ENCODE measurements at regions not wholly inside any gene's neighbourhood (a gene's known extent, or its start where the extent isn't known, plus 50 kb on each side); places are given as distances from the start of the nearest gene placed in this dataset.
"Not testable (repeated sequence)": the region's sequence is repeated elsewhere in the genome, so short reads cannot be mapped to it uniquely, and the experiment has no call there.

DNA sequence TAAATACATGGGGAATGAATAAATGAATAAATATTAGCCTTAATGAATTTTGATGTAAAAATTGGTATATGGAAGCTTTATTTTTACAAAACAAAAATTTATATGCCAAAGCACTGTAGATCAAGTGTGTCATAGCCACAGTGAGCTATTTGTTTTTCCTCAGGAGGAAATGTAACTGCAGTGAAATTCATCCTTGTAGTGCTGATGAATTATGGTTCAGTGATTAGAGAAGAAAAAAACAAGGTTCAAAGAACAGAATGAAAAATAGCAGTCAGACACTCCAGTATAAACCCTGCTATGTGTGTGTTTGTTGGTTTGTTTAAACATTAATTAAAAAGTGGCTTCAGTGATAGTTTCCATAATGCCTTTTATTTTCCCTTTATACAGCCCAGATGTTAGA, 228.0 kb upstream of the GPR149 start:
- no peak for DNase-seq

DNA sequence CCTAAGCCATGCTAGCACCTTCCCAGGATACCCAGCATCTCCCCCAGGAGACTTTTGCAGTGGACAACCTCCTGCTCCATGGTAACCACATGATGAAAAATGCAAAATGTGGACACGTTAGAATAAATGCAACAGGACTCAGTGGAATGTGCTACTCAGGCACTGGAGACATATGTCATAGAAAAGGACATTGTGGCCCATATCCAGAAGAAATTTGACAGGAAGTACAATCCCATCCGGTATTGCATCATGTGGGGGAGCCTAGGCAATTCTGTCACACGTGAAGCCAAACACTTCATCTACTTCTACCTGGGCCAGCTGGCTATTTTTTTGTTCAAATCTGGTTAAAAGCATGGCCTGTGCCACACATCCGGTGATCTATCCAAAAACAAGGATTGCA, 227.2 kb upstream of the GPR149 start:
- DNase-seq = no peak

DNA sequence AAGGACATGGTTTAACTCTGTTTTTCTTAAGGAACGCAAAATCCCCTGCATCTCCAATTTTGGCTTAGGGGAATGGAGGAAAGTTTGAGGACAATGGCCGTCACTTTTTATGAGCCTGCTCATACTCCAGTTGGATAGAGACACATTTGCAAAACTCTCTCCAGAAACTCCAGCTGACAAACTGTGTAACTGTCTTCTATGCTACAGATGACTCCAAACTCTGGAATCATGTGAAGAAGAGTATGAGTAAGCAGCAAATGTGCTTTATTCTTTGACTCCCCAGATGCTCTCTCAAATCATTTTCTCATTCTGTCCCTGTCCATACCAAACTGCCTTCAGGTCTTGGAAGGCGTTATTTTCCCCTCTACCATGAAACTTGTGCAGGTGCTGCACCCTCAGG, 226.5 kb upstream of the GPR149 start:
- DNase-seq = no peak

DNA sequence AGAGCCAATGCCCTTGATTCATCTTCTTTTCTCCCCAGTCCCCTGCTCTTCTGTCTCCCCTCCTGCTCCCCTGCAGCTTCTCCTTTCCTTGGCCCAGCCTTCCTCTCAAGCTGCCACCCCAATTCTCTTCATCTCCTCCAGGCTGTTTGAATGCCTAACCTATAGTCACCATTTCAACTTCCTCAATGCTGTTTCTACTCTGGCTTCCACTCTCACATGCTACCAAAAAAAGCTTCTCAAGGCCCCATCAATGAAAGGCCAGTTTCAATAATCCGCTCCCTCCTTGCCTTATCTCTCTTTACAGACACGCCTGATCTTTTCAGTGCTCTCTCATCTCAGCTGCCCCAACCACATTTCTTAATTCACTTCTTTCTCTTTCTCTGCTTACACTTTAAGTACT, 212.2 kb upstream of the GPR149 start:
- no peak for DNase-seq

DNA sequence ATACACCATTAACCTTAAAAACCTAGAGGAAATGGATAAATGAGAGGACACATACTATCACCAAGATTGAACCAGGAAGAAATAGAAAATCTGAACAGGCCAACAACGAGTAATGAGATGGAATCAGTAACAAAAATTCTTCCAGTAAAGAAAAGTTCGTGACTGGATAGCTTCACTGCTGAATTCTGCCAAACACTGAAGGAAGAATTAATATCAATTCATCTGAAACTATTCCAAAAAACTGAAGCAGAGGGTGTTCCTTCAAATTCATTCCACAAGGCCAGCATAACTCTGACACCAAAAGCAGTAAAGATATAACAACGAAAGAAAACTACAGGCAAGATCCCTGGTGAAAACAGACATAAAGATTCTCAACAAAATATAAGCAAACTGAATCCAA, 195.8 kb upstream of the GPR149 start:
- DNase-seq = no peak

DNA sequence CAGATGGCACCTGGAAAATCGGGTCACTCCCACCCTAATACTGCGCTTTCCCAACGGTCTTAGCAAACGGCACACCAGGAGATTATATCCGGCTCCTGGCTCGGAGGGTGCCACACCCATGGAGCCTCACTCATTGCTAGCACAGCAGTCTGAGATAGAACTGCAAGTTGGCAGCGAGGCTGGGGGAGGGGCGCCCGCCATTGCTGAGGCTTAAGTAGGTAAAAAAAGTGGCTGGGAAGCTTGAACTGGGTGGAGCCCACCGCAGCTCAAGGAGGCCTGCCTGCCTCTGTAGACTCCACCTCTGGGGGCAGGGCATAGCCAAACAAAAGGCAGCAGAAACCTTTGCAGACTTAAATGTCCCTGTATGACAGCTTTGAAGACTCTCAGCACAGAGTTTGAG, 189.6 kb upstream of the GPR149 start:
- not testable (repeated sequence) for DNase-seq

DNA sequence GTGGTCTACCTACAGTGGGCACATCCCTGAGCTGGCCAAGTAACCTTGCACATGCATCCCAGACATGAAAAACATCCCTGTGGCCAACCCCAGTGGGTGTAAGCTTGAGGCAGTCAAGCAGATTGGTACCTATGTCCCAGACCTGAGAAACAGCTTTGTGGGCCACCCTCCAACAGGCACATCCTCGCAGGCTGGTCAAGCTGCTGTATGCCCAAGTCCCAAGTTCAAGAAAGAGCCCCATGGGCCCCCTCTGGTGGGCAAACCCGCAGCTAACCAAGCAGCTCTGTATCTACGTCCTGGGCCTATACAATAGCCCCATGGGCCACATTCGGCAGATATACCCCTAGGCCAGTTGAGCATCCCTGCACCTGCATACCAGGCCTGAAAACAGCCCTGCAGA, 186.3 kb upstream of the GPR149 start:
- DNase-seq = no peak

DNA sequence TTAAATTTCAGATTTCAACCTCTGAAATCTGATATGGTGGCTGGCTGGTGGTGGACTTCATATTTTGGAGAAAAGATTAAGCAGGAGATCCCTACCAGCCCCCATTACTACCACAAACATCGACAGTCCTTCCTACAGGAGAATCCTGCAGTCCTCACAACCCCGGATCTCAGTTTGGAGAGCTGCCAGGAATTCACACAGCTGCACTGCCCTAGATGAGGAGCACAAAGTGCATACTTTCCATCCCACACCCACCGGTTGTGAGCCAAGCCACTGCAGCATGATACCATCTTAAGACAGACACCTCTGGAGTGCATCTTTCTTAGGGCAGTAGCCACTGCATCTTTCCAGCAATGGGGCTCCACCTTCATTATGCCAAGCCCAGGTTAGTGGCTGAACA, 185.5 kb upstream of the GPR149 start:
- no peak for DNase-seq

DNA sequence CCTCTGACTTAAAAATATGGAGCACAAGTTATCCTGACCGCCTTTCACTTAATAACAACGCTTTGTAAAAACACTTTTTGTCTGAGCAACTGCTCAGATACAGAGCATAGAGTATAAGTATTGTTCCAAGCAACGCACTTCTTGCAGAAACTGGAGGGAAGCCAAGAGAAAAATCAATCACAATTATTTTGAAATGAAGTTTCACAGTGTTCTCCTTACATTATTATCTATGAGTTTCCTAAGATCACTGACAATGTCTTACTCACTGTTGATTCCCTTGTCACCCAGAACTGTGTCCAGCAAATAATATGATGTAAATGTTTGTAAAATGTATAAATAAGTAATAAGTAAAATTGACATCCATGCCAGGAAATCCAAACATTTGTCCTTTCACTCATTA, 184.6 kb upstream of the GPR149 start:
- DNase-seq = no peak

DNA sequence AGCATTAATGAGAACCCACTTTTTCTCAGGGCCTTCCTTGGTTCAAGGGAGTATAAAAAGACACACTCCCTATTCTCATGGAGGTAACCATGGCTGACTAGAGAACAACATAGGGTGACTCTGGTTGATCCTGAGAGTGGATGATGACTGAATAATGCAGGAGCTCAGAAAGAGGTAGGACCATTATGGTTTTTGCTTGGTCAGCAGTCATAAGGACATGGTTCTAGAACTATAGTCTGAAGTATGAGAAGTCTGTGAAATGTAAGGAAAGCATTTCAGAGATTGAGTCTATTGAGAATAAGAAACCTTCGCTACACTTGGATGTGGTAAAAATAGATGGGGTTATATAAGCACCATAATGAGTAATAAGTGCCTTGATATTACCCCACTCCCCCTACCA, 184.1 kb upstream of the GPR149 start:
- DNase-seq = no peak

DNA sequence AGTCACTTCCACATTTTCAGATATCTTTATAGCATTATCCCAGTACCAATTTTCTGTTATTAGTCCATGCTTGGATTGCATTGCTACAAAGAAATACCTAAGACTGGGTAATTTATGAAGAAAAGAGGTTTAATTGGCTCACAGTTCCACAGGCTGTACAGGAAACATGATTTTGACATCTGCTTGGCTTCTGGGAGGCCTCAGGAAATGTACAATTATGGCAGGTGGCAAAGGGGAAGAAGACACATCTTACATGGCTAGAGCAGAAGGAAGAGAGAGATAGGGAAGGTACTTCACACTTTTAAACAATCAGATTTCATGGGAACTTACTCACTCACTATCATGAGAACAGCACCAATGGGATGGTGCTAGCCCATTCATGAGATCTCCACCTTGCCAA, 172.3 kb upstream of the GPR149 start:
- no peak for DNase-seq

DNA sequence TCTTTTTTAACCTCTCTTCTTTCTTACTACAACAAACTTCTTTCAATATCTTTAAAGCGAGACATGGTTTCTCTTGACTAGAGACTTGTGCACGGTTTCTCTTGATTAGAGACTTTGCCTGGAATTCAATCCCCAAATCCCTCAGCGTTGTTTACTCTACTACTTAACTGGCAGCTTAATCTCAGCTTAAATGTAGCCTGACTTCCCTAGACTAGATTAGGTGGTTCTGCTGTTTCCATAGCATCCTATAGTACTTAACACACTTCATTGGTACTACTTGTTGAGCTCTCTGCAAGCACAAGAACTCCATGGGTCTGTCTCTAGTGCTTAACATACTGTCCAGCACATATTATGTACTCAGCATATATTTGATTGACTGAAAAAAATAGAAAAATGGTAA, 168.2 kb upstream of the GPR149 start:
- no peak for DNase-seq

DNA sequence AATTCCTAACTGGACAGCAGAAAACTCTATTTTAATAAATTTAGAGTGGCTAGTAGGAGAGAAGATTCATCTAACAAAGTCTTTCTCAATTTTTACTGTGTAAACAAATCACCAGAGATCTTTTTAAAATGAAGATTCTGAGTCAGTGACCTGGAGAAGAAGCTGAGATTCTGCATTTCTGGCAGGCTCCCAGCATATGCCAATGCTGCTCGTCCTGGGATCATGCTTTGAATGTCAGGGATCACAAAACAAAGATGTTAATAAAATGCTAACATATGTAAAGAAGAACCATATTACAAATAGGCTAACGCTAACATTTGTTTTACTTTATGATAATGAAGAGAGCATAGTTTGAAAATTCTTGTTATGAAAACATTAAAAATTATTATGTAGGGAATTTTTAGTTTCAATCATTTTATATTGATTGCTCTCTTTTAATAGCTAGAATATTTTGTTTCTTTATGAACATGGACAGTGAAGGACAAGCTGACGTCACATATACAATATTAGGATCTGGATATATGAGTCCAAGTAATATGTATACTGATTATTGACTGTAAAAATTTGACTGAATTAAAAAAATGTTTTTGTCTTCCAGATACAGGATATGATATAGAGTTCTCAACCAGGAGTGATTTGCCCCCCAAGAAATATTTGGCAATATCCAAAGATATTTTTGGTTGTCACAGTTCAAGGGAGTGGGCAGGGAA, 160.8 kb upstream of the GPR149 start:
- DNase-seq = no peak

DNA sequence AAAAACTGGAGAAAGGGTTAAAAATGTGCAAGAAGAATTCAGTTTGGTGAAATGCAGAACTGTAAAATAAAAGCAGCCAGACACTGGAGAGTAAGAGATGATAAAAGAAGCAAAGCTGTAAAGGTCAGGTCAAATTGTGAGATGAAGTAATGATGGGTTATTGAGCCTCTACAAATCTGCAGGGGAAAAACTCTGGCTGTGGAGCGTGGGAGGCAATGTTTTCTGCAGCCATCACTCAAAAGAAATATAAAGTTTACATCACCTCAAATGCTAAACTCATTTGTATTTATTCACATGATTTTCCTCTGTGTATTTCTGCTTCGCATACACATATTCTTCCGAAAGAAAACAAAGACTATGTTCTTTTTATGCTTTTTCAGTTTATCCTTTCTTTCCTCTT, 158.8 kb upstream of the GPR149 start:
- DNase-seq = no peak

DNA sequence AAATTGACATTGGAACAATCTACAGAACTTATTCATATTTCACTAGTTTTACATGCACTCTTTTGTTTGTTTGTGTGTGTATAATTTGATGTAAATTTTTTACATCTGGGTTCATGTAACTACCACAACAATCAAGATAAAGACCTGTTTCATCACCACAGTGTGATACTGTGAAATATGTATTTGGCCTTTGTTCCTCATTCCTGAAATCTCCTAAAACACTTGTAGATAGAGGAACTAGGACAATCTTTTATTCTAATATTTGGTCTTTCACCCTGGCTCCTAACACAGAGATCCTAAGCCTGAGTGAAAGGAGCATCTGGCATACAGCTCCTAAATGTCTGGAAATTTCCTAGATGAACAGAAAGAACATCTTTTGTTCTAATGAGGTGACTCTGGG, 155.0 kb upstream of the GPR149 start:
- DNase-seq = no peak

DNA sequence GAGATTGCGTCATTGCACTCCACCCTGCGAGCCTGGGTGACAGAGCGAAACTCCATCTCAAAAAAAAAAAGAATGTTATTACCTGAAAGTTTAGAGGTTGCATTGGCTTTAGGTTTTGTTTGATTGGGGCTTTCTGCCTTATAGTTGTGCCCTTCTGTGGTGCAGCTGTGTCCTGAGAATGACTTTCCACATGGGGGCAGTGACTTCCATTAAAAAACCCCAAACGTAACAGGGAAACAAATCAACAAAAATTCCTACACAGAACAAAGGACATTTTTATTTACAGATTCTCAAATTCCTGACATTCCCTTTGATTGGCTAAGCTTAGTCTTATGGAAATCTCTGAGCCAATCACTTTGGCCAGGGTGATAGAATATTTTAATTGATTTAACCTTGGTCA, 154.1 kb upstream of the GPR149 start:
- no peak for DNase-seq

DNA sequence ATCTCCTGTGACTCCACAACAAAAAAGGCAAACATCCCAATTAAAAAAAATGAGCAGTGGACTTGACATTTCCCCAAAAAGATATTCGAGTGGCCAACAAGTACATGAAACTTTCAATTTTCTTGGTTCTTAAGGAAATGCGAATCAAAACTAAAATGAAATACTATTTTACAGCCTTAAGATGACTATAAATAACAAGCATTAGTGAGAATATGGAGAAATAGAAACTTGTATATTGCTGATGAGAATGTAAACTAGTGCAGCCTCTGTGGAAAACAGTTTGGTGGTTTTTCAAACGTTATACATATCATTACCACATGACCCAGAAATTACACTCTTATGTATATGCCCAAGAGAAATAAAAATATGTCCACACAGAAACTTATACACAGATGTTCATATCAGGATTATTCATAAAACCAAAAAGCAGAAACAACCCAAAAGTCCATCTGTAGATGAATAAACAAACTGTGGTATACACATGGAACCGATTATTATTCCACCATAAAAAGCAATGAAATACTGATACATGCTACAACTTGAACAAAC, 153.2 kb upstream of the GPR149 start:
- no peak for DNase-seq

DNA sequence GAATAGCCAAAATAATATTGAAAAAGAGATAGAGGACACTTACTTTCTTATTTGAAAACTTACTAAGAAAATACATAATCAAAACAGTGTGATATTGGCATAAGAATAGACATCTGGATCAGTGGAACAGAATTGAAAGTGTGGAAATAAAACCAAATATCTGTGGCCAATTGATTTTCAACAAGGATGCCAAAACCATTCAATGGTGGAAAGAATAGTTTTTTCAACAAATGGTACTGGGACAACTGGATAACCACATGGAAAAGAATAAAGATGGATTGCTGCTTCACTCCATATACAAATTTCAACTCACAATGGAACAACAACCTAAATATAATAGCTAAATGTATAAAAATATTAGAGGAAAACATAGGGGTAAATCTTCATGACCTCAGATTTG, 152.5 kb upstream of the GPR149 start:
- no peak for DNase-seq

DNA sequence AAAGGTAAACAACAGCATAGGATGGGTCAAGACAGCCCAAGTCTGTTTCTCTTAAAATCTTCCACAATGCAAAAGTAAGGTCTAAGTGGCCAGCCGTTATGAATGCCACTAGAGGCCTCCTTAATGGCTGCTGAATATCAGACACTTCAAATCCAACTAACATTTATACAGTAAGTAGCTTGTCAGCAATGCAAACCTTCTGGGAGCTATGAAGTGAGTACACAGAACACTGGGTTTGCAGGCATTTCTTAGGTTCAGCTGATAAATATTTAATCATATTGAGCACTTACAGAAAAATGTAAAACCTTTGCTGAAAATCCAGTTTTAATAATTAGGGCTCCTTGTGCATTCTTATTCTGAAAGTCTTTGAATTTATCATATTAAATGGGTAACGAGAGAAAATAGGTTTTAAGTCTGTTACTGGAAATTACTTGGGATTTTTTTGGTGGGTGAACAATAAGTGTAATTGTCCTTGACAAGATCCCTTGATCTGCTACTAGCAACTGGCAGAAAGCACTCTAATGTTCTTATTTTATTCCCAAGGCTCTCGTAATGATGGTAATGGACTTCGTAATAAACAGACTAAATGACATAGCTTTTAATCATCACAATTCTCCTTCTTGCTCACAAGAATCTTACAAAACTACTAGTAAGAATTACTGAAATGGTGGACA, 141.7 kb upstream of the GPR149 start:
- DNase-seq = no peak

DNA sequence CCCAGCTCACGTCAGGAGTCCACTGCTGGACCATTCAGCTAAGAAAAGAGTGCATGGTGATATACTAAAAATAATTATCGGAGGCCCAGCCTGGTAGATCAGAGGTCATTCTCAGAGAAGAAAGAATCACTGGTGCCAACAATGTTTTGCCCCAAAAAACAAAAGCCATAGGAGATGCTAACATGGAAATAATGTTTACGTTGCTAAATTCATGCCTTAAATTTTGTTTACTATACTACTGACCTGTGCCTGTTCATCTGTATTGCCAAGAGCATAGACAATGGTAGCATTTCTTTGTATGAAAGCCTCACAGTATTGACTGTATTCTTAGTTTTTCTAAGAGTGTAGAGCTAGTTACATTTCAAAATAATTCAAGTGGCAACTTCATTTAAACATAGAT, 138.1 kb upstream of the GPR149 start:
- DNase-seq = no peak

DNA sequence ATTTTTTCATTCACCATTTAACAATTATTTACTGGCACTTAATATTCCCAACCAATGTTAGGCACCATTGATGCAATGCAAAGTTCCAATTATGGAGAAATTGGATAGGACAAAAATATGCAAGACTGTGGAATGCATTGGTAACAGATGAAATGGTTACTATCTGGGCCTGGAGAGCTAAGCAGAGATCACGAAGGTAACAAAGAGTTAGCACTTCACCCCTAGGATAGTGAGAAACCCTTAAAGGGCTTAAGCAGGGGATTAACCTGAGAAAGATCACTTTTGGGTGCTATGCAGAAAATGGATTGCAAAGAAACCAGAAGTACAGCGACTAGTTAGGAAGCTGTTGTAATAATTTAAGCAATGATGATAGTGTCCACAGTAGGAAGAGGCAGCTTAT, 129.6 kb upstream of the GPR149 start:
- no peak for DNase-seq

DNA sequence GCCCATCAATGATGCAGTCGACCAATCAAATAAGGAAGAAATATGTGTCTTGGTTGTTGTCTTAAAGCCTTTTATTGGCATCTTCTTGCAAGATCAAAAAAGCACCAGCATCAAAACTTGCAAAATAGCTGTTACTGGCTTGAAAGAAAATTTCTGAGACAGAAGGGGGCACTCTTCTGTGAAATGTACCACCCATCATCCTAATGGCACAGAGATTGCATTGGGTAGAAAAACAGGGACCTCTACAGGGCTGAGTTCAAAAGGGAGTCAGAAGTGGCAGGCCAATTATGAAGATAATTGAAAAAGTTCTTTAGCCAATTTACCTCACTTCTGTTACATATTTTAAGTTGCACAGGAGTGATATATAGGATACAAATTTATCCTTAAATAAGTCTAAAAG, 122.3 kb upstream of the GPR149 start:
- DNase-seq = no peak

DNA sequence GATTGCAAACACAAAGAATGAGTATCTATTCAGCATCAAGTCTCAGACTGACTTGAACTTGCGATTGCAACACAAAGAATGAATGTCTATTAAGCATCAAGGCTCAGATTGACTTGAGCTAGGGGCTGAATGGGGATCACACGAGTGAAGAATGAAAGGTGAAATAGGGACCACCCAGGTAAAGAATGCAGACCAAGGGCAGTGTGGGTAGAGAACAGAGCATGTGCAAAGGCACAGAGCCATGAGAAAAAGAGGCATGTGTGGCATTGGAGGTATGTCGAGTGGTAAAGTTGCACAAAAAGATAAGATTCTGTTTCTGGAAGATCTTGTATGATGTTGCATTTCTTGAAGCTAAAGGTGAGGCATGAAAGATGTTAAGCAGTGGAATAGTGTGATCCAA, 119.4 kb upstream of the GPR149 start:
- DNase-seq = no peak

DNA sequence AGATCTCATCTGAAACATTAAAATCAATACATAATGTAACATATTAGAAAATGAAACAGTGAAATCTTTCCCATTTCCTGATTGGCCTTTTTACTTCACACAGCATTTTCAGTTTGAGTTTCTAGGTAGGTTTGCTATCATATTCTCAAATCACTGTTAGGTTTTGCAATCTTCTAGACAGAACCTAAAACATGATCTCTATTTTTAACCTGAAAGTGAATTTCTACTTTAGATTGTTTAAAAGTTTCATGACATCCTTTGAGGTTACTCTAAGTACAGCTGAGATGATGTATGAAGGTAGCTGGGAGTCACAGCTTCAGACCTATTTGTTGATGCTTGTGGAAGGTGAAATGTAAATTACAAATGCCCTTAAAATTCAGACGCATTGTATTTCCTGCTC, 118.4 kb upstream of the GPR149 start:
- no peak for DNase-seq

DNA sequence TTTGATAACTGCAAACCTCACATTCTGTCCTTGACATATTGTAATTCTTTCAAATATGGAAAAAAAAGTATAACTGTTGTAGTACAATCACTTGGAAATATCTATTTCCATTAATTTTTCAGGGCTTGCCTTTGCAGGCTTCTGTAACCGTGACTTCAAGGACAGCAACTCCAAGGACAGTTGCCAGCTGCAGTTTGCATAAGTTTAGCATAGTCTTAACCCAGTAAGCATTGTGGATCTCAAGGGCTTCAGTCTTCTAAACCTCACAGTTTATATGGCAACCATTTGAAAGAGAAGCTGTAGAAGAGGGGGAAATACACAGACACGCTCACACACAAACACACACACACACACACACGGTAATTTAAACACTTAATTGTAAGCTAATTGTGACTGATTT, 112.8 kb upstream of the GPR149 start:
- no peak for DNase-seq
